AG20443 (cell line): ENCODE measurements at regions not wholly inside any gene's neighbourhood (a gene's known extent, or its start where the extent isn't known, plus 50 kb on each side); places are given as distances from the start of the nearest gene placed in this dataset.
A peak's percentile ranks its signal among the peaks of the same experiment; 100 is the strongest.
"Not testable (repeated sequence)": the region's sequence is repeated elsewhere in the genome, so short reads cannot be mapped to it uniquely, and the experiment has no call there.

Experiments
- DNase-seq: peaks from one replicate; pipeline ENCODE4 v3.0.0; 2012; ENCODE audit warnings: low spot score, mixed read lengths

DNA sequence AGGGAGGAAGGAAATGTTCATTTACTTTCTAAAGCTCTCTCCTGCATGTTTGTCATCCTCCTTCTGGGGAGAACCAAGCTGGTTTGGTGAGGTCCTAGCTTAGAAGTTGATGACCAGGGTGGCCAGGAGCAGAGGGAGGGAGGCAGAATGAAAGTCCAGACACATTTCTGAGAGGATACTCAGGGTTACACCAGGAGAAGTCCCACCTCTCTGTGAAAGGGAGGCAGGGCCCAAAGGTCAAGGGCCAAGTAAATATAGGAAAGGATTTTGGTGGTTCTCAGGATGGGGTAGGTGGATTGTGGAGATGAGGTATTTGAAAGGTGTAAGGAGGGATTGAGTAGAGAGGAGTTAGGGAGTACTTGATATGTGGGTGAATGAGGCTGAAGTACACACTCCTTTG lies 58.0 kb upstream of the FBXO11 start:
- DNase-seq = no peak

DNA sequence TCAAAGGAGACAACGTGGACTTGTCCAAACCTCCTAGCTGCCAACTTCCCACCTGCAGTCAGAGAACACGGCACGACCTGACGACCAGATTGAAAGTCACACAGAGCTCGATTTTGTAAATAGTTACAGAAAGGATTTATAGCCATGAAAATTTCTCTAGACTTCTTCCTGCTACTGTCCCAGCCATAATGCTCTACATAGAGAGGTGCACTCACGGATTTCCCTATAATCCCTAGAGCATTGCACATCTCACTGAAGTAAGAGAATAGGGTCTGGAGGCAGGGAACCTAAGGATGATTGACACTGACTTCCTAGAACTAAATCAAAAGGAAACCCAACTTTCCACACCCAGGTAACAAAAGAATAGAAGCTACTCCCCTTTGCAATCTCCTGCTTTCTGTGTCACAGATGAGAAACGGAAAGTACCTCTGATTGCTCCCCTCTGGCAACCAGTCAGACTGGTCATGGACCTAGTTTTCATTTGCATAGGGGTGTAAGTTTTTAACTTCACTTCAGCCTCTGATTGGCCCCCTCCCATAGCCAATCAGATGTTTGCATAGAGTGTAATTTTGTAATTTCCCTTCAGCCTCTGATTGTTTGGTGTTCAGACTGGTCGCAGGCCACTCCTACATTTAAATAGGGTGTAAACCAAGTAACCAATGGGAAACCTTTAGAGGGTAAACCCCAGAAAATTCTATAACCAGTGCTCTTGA lies 58.6 kb upstream of the FBXO11 start:
- no peak for DNase-seq

DNA sequence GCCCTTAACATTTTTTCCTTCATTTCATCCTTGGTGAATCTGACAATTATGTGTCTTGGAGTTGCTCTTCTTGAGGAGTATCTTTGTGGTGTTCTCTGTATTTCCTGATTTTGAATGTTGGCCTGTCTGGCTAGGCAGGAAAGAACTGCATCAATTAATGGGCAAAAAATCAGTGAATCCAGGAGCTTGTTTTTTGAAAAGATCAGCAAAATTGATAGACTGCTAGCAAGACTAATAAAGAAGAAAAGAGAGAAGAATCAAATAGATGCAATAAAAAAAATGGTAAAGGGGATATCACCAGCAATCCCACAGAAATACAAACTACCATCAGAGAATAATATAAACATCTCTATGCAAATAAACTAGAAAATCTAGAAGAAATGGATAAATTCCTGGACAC lies 70.4 kb upstream of the FBXO11 start:
- DNase-seq = not testable (repeated sequence)

DNA sequence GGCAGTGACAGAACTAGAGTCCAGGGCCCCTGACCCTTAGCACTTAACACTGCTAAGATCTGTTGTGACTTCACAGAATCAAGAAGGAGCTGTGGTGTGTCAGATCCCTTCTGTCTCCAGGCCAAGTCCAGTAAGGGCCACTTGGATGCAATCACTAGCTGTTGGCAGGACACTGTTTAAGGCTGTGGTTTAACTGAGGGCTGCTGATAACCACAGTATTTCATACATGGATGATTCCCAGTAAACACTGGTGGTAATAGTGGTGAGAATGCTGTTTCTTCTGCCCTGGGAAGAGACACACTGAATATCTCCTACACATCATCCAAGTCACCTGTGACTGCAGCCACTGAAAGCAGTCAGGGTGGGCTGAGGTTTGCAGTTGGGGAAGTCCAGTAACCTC lies 77.7 kb upstream of the FBXO11 start:
- DNase-seq = peak; percentile 23

DNA sequence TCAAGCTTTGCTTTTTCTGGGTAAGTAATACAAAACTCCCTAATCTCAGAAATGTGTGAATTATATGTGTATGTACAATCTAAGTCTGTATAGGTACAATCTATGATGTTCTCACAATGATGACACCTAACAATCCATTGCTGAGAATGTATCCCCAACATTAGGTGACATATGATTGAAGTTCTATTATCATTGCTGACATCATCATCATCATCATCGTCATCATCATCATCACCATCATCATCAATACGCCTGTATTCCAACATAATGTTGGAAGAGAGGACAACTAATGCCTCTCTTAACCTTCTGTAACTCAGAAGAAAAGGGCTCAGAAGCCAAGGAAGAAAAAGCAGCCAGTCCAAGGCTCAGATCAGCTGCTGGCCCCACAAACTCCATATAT lies 84.2 kb upstream of the FBXO11 start:
- no peak for DNase-seq

DNA sequence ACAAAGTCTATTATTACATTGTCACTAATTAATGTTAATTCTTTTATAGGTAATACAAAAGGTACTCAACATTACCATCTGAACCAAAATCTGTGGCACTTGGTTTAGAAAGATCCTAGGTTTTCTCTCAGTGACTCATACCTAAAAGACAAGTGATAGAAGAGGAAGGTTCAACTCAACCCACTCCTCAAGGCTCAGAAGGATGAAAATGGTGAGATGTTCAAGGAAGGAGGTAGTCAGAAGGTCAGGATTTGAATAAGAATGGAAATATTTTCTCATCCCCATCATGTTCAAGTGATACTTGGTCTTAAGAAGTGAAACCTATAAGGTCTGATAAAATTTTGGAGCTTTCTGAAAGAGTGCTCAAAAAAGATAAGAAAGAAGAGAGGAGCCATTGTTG lies 86.4 kb upstream of the FBXO11 start:
- no peak for DNase-seq

DNA sequence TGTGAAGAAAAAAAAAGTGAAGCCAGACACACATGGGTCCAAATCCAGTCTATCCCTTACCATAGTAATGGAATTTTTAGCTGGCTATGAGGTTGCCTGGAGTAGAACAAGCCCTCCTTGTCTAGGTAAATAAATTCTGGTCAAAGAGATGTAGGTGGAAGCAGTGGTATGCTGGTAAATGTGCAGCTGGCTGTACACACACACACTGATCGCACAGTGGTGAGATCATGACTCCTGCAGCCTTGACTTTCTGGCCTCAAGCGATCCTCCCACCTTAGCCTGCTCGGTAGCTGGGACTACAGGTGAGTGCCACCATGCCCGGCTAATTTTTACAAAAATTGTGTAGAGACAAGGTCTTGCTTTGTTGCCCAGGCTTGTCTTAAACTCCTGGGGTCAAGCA lies 90.5 kb upstream of the FBXO11 start:
- no peak for DNase-seq

DNA sequence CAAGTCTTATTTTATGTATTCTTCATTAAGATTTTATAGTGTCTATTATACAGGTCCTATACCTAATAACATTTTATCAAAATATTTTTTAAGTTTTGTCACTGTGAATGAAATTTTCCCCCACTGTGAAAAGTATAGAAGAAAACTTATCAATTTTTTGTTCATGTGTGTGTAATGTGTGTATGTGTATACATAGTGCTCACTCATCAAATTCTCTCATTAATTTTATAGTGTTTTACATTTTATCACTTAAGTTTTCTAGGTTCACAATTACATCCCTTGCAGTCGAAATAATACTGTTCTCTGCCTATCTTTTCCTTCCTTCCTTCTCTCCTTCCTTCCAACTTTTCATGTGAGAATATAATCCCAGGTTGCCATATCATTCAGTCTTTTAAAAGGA lies 93.2 kb upstream of the FBXO11 start:
- DNase-seq = no peak

DNA sequence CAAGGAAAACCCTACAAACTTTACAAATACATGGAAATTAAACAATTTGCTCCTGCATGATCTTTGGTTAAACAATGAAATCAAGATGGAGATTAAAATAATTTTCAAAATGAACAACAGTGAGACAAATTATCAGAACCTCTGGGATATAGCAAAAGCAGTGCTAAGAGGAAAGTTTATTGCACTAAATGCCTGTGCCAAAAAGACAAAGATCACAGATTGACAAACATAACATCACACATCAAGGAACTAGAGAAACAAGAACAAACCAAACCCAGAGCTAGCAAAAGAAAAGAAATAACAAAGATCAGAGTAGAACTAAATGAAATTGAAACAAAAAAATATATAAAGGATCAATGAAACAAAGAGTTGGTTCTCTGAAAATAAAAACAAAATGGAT lies 95.2 kb upstream of the FBXO11 start:
- no peak for DNase-seq

DNA sequence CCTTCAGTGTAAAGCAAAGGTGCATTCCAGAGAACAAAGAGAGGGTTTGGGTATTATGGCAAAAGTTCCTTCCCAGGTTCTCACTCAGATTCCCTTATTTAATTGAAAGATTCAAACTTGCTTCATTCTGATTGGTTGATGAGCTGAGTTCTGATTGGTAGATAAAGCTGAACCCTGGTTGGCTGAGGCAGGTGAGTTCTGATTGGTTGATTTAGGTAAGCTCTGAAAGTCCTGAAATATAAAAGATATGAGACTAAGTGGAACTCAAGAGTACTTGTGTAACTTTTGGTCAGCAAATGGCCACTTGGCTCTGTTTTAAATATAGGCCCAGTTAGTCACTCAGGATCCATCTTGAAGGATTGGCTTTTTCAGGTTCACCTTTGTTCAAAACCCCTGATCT lies 99.8 kb upstream of the FBXO11 start:
- no peak for DNase-seq

DNA sequence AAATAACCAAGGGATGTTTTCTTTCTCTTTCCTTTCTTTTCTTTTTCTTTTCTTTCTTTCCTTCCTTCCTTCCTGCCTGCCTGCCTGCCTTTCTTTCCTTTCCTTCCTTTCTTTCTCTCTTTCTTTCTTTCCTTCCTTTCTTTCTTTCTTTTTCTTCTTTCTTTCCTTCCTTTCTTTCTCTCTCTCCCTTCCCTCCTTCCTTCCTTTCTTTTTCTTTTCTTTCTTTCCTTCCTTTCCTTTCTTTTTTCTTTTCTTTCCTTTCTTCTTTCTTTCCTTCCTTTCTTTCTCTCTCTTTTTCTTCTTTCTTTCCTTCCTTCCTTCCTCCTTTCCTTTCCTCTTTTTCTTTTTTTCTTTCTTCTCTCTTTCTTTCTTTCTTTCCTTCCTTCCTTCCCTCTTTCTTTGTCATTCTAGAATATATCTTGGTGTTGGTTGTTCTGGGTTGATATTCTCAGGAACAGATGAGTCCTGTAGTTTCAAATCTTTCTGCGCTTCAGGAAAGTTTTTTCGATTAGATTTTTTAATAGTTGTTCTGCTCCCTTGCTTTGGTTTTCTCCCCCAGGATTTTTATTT lies 101.5 kb upstream of the FBXO11 start:
- DNase-seq = no peak

DNA sequence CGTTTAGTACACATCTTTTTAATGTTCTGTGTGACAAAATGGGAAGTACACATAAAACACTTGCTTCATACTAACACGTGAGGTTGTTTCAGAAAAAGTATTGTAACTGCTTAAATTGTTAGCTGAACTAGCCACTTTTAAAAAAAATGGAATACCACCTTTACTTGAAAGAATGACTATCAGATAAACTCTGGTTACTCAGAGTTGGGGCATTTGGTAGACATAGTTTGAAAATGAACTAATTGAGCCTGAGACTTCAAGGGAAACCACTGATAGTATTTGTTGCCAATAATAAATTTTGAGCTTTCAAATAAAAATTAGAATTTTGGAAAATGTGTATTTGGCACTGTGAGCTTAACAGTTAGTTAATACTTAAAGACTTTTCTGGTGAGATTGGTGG lies 103.0 kb upstream of the FBXO11 start:
- DNase-seq = no peak

DNA sequence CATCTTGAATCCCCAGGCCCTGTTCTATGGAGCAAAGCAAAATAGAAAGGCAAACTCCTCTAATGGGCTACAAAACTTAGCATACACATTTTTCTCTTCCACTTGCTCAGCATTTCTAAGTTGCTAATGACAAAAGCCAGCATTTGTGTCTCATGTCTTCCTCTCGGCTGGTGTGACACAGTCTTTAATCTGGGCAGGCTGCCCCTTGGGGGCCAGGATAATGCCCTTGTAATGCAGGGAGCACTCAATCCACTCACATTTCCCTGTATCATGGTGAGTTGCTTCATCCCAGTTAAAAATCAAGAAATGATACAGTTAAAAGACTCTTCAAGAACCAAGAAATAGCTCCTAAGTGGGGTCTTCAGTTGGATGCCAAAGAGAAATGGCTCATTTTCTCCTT lies 109.1 kb upstream of the FBXO11 start:
- DNase-seq = no peak

DNA sequence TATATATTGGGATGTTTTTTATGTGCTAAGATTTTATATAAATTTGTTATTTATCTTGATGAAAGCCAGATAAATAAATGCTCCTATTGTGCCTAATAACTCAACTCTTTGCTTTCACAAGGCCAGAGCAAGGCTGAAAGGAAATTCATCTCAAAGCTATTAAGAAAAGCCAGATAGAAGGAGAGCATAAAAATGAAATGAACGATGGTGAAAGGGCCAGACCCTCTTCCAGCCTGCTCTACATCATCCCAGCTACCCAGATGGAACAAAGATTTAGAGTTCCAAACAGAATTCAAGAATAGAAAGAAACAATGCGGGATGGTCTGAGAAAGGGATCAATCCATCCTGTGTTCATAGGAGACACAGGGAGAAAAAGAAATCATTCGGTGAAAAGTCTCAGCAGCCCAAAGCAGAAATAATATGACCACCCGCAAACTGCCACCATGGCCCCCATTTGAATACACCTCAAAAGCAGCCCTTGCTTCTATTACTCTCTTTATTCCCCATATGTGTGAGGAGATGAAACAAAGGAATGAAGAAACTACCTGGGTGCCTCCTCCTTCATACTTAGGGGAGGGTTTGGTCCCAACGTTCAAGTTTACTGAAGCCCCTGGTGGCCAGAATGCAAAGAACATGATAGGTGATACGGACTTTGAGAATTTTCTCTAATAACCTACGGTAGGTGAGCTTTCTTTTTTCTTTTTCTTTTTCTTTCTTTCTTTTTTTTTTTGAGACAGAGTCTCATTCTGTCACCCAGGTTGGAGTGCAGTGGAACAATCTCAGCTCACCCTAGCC lies 110.1 kb upstream of the FBXO11 start:
- no peak for DNase-seq

DNA sequence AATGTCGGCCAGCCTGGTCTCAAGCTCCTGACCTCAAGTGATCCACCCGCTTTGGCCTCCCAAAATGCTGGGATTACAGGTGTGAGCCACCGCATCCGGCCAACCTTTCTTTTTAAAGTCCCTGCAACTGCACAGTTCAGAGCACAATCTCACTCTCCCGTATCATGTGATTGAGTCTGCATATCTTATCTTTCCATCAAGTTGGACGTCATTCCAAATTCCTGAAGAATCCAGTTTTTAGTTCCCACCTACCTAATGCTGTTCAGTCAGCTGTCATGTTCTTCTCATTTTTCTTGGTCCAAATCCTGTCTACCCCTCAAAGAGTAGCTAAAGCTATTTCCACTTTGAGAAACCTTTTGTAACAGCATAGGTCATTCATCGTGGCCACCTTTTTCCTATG lies 110.8 kb upstream of the FBXO11 start:
- no peak for DNase-seq

DNA sequence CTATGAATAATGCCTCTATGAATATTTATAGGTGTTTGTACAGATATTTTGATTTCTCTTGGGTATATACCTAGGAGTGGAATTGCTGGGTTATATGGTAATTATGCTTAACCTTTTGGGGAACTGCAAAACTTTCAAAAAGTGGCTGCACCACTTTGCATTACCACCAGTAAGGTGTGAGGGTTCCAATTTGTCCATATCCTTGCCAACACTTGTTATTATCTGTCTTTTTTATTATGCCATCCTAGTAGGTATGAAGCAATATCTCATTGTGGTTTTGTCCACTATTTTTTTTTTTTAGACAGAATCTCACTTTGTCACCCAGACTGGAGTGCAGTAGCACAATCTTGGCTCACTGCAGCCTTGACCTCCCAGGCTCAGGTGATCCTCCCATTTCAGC lies 112.2 kb upstream of the FBXO11 start:
- DNase-seq = no peak

DNA sequence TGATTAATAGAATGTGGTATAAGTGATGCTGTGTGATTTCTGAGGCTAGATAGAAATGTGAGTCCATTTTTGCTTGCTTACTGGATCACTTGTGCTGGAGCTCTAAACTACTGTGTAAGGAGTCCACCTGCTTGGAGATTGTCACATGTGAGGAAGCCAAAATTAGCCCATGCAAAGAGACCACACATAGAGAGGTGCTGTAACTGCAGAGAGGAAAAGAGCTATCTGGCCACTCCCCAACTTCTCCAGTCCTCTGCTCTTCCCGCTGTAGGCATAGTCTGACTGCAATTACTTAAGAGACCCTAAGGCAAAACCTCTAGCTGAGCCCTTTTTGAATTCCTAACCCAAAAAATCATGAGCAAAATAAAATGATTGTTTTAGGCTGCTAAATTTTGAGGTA lies 120.6 kb upstream of the FBXO11 start:
- no peak for DNase-seq

DNA sequence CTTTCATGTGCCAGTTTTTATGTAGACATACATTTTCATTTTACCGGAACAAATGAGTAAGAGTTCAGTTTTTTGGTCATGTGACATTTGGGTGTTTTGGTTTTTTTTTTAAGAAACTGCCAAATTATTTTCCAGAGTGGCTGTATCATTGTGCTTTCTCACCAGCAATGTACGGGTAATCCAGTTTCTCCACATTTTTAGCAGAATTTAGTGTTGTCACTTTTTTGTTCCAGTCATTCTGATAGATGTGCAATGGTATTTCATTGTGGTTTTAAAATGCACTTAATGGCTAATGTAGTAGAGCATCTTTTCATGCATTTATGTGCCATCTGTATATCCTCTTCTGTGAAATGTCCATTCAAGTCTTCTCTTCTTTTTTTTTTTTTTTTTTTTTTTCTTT lies 126.5 kb upstream of the FBXO11 start:
- no peak for DNase-seq

DNA sequence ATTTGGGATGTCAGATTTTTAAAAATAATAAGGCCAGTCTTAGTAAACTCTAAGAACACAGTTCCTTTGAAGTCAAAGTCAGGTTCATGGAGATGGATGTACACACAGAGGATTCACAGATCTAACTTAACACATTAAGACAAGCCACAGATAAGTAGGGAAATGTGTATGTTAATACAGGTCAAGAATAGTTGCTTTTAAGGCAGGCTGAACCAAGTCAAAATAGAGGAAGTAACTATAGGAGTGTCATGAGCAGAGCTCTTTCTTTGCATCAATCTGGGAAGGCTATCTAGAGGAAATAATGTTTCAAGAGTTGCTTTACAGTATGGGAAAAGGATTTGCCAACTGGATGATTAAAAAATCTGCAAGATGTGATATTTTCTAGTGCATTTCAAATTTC lies 128.0 kb upstream of the FBXO11 start:
- DNase-seq = no peak

DNA sequence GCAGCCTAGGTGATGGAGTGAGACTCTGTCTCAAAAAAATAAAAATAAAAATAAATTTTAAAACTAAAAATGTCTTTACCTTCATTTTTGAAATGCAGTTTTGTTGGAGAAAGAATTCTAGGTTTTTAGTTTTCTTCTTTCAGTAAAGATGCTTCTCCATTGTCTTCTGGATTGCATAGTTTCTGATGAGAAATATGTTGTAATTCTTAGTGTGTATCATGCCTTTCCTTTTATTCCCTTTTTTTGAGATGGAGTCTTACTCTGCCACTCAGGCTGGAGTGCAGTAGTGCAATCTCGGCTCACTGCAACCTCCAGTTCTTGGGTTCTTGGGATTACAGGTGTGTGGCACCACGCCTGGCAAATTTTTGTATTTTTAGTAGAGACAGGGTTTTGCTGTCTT lies 130.0 kb upstream of the FBXO11 start:
- no peak for DNase-seq

DNA sequence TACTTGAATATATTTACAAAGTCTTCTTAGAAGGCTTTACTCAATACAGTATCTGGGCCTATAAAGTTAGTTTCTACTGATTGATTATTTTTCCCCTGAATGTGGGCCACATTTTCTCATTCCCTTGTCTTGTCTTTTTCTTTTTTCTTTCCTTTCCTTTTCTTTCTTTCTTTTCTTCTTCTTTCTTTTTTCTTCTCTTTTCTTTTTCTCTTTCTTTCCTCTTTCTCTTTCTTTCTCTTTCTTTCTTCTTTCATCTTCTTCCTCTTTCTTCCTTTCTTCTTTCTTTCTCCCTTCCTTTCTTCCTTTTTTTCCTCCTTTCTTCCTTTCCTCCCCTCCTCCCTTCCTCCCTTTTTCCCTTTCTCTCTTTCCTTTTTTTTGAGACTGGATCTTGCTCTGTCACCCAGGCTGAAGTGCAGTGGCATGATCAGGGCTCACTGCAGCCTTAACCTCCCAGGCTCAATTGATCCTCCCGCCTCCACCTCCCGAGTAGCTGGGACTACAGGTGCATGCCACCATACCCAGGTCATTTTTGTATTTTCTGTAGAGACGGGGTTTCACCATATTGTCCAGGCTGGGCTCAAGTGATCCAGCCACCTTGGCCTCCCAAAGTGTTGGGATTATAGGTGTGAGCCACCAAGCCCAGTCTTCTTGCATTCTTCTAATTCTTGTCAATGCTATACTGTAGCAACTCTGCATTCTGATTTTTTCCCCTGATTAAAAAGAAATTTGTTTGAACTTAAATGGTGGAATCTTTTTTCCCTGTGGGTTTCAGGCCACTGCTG lies 133.1 kb upstream of the FBXO11 start:
- no peak for DNase-seq

DNA sequence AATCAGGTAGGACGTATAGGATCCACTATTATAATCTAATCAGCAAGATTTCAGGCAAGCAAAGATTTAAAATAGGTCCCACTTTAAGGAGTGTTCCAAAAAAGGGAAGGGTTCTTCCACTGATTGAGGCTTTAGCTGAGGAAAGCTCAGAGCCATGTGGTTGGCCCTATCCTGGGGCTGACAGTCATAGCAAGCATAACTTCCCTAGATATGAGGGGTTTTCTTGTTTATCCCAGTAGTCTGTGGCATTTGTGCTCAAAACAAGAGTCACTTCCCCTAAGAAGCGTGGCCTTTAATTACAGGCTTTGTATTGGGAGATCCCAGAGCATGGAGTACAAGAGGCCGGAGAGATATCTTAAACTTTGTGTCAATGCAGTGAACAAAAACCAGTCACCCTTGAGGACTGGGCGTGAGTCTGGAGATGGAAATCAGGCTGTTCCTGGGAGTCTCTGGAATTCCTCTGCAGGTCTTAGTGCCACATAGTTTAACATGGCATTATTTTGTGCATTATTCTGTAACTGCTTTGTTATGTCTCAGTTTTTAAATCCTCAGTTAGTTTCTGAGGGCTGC lies 136.9 kb upstream of the FBXO11 start:
- DNase-seq = no peak
